HEK293T (cell line): ENCODE measurements at regions not wholly inside any gene's neighbourhood (a gene's known extent, or its start where the extent isn't known, plus 50 kb on each side); places are given as distances from the start of the nearest gene placed in this dataset.

Experiments
- CTCF ChIA-PET: fragments of 350-600 bp; formaldehyde crosslinking; extraction: SDS; loops from one replicate; lab custom pipeline; 2021; ENCODE audit warnings: antibody characterized with exemption, inconsistent platforms; lab: Yijun Ruan, JAX
- POLR2A ChIA-PET: fragments of 350-600 bp; formaldehyde crosslinking; extraction: SDS; loops from one replicate; lab custom pipeline; 2020; ENCODE audit warnings: antibody characterized with exemption, inconsistent platforms; lab: Yijun Ruan, JAX
- DNase-seq: peaks from one replicate; pipeline ENCODE4 v3.0.0; 2012; ENCODE audit warnings: mixed read lengths; ENCODE audit errors: extremely low spot score
- ARNT ChIP-seq: fragments of 450-650 bp; IDR thresholded peaks from 2 replicates; pipeline ENCODE4 v1.6.1; 2017; ENCODE audit warnings: mild to moderate bottlenecking
- BHLHE40 ChIP-seq: fragments of 450-650 bp; IDR thresholded peaks from 2 replicates; pipeline ENCODE4 v1.6.1; 2016; ENCODE audit warnings: mild to moderate bottlenecking, moderate library complexity, borderline replicate concordance
- CTBP1 ChIP-seq: fragments of 450-650 bp; IDR thresholded peaks from 2 replicates; pipeline ENCODE4 v1.6.1; 2016; ENCODE audit warnings: borderline replicate concordance
- ELF4 ChIP-seq: fragments of 450-650 bp; IDR thresholded peaks from 2 replicates; pipeline ENCODE4 v1.6.1; 2017; ENCODE audit warnings: antibody characterized with exemption
- FOXA1 ChIP-seq: fragments of 450-650 bp; IDR thresholded peaks from 2 replicates; pipeline ENCODE4 v1.6.1; 2016; ENCODE audit warnings: mild to moderate bottlenecking
- FOXK2 ChIP-seq: fragments of 450-650 bp; IDR thresholded peaks from 2 replicates; pipeline ENCODE4 v1.6.1; 2016; ENCODE audit warnings: mild to moderate bottlenecking
- FOXM1 ChIP-seq: fragments of 450-650 bp; IDR thresholded peaks from 2 replicates; pipeline ENCODE4 v1.6.1; 2017; ENCODE audit warnings: mild to moderate bottlenecking, borderline replicate concordance
- HDGF ChIP-seq: fragments of 450-650 bp; IDR thresholded peaks from 2 replicates; pipeline ENCODE4 v1.6.1; 2017; ENCODE audit warnings: antibody characterized with exemption, borderline replicate concordance
- L3MBTL2 ChIP-seq: fragments of 450-650 bp; conservative IDR thresholded peaks from 2 replicates; pipeline ENCODE4 v1.6.1; 2016; ENCODE audit warnings: mild to moderate bottlenecking
- LEF1 ChIP-seq: fragments of 450-650 bp; IDR thresholded peaks from 2 replicates; pipeline ENCODE4 v1.6.1; 2017; ENCODE audit warnings: mild to moderate bottlenecking, borderline replicate concordance
- NFRKB ChIP-seq: fragments of 450-650 bp; IDR thresholded peaks from 2 replicates; pipeline ENCODE4 v1.6.1; 2016; ENCODE audit warnings: mild to moderate bottlenecking, moderate library complexity
- SP1 ChIP-seq: fragments of 450-650 bp; IDR thresholded peaks from 2 replicates; pipeline ENCODE4 v1.6.1; 2017
- SUZ12 ChIP-seq: fragments of 450-650 bp; IDR thresholded peaks from 2 replicates; pipeline ENCODE4 v1.6.1; 2016; ENCODE audit warnings: mild to moderate bottlenecking
- TARDBP ChIP-seq: fragments of 450-650 bp; IDR thresholded peaks from 2 replicates; pipeline ENCODE4 v1.6.1; 2016
- ZNF384 ChIP-seq: fragments of 450-650 bp; IDR thresholded peaks from 2 replicates; pipeline ENCODE4 v1.6.1; 2016
- TF ChIP-seq, protein P1 (sequence below): fragments of 450-650 bp; IDR thresholded peaks from 2 replicates; pipeline ENCODE4 v1.6.1; 2016

DNA sequence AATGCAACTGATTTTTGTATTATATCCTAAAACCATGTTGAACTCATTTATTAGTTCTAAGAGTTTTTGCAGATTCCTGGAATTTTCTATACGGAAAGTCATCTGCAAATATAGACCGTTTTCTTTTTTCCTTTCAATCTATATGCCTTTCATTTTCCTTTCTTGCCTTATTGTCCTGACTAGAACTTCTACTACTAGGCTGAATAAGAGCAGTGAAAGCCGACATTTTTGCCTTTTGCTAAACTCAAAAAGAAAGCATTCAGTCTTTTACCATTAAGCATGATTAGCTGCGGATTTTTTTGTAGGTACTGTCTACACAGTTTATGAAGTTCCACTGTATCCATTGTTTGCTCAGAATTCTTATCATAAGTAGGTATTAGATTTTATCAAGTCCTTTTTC is 328.4 kb downstream of the TEX29 start:
- CTCF ChIA-PET = no interaction called here
- POLR2A ChIA-PET = no interaction called here
- no peak for DNase-seq
- TF ChIP-seq FOXA1 (no peak), HDGF (no peak), SUZ12 (no peak), SP1 (no peak), ELF4 (no peak), ARNT (no peak), NFRKB (no peak), L3MBTL2 (no peak), CTBP1 (no peak), LEF1 (no peak), FOXK2 (no peak), TARDBP (no peak), FOXM1 (no peak), ZNF384 (no peak), BHLHE40 (no peak)
- TF ChIP-seq, protein P1, sequence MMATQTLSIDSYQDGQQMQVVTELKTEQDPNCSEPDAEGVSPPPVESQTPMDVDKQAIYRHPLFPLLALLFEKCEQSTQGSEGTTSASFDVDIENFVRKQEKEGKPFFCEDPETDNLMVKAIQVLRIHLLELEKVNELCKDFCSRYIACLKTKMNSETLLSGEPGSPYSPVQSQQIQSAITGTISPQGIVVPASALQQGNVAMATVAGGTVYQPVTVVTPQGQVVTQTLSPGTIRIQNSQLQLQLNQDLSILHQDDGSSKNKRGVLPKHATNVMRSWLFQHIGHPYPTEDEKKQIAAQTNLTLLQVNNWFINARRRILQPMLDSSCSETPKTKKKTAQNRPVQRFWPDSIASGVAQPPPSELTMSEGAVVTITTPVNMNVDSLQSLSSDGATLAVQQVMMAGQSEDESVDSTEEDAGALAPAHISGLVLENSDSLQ = no peak

DNA sequence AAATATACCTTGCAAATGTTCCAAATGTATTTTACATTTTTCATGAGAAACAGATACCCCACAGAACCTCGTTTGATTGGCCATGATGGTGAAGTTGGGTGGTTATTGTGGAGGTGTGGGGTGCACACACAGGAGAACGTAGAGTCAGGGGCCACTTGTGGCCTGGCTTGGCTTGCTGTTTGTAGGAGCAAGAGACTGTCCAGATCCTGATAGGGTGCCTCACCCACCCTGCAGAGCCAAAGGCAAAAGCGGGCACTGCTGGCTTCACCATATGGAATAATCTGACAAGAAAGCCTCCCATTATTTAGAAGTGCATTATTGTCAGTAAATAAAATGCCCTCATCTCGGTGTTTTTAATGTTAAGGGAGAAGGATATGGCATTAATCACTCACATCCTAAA is 330.2 kb downstream of the TEX29 start:
- DNase-seq = no peak
- TF ChIP-seq HDGF (no peak), FOXM1 (no peak), ARNT (no peak), TARDBP (no peak), ZNF384 (no peak), FOXA1 (no peak), L3MBTL2 (no peak), BHLHE40 (no peak), CTBP1 (no peak), SP1 (no peak)
- TF ChIP-seq, protein P1 = no peak
- CTCF ChIA-PET = no interaction called here

DNA sequence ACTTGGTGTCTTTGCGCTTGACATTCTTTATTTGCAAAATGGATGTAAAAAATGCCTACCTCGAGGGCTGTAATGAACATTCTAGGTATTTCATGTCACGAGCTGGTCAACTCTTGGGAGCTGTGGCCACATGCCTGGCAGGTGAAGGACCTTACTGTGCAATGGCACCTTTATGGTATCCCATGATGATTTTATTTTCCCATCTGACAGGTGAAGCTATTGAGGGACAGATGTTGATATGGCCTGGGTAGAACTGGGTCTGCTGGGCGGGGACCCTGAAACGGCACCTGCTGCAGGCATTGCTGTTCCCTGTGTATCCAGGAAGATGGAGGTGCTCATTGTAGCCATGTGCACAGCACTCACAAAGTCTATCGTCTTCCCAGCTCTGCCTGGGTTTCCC is 332.2 kb downstream of the TEX29 start:
- CTCF ChIA-PET = no interaction called here
- POLR2A ChIA-PET = no interaction called here

More for the DNA sequence above, 330.2 kb downstream of the TEX29 start:
- POLR2A ChIA-PET = no interaction called here

DNA sequence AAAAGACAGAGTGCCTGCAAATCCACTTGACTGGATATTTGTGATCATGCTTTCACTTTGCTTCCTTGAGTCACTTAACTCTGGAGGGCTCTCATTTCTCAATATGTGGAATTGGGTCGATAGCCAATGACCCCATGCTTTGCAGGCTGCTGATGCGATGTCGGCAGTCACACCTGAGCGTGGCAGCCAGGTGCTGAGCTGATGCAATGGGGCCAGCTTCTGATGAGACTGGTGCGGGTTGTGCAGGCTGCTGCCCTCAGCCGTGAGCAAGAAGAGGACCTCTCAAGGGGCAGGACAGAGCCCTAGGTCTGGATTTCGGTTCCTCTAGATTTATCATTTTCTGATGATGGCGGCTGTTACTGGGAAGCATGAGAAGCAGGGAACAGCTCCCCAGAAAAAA is 334.1 kb downstream of the TEX29 start:
- ChIA-PET CTCF (no interaction called here), POLR2A (no interaction called here)
- no peak for DNase-seq
- TF ChIP-seq CTBP1 (no peak), LEF1 (no peak), SUZ12 (no peak), FOXM1 (no peak), FOXK2 (no peak), ELF4 (no peak), FOXA1 (no peak), L3MBTL2 (no peak), ZNF384 (no peak), SP1 (no peak)

More for the DNA sequence above, 332.2 kb downstream of the TEX29 start:
- no peak for DNase-seq
- TF ChIP-seq L3MBTL2 (no peak), HDGF (no peak), FOXA1 (no peak), SUZ12 (no peak), FOXK2 (no peak), FOXM1 (no peak), BHLHE40 (no peak), ELF4 (no peak), NFRKB (no peak), TARDBP (no peak), LEF1 (no peak), ARNT (no peak), ZNF384 (no peak), SP1 (no peak), CTBP1 (no peak)
- TF ChIP-seq, protein P1 = no peak

DNA sequence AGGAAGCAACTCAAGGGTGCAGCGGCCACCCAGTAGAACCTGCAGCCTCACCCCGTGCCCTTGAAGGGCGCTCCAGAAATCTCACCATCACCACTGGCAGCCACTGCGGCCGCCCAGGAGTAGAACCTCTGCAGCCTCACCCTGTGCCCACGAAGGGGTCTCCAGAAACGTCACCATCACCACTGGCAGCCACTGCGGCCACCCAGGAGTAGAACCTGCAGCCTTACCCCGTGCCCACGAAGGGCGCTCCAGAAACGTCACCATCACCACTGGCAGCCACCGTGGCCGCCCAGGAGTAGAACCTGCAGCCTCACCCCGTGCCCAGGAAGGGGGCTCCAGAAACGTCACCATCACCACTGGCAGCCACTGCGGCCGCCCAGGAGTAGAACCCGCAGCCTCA is 336.0 kb downstream of the TEX29 start:
- POLR2A ChIA-PET = no interaction called here
- CTCF ChIA-PET = no interaction called here
- DNase-seq = no peak
- no peak for TF ChIP-seq CTBP1
- no peak for TF ChIP-seq FOXA1
- no peak for TF ChIP-seq NFRKB
- no peak for TF ChIP-seq ELF4
- no peak for TF ChIP-seq HDGF
- TF ChIP-seq SUZ12 = no peak

DNA sequence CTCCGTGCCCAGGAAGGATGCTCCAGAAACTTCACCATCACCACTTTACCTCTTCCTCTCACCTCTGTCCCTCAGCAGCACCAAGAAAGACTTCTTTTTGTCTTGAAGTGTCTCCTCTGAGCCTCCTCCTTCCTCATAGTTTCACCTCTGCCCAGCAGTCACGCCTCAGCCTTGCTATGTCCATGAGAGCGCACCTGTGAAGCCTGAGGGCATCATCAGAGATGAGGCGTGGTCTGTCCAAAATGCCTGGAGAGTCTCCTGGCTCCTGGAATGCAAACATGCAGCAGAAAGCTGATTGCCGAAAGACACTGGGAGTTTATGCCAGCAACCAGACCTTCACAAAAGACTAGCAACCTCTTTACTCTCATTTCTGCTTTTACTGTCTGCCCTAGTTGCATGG is 336.6 kb downstream of the TEX29 start:
- DNase-seq = no peak
- TF ChIP-seq FOXM1 (no peak), ARNT (no peak), SP1 (no peak), HDGF (no peak), BHLHE40 (no peak), FOXK2 (no peak), FOXA1 (no peak), SUZ12 (no peak), CTBP1 (no peak), ELF4 (no peak), L3MBTL2 (no peak), ZNF384 (no peak), LEF1 (no peak)
- TF ChIP-seq, protein P1 = no peak
- POLR2A ChIA-PET = no interaction called here
- CTCF ChIA-PET = no interaction called here
